Nucleus accumbens (tissue), 56 donors: ENCODE measurements at regions not wholly inside any gene's neighbourhood (a gene's known extent, or its start where the extent isn't known, plus 50 kb on each side); places are given as distances from the start of the nearest gene placed in this dataset.

Source experiments
- DNase-seq, 56 donors: peaks; one replicate each; lab custom pipeline; 2025; lab: John Stamatoyannopoulos, UW

DNA sequence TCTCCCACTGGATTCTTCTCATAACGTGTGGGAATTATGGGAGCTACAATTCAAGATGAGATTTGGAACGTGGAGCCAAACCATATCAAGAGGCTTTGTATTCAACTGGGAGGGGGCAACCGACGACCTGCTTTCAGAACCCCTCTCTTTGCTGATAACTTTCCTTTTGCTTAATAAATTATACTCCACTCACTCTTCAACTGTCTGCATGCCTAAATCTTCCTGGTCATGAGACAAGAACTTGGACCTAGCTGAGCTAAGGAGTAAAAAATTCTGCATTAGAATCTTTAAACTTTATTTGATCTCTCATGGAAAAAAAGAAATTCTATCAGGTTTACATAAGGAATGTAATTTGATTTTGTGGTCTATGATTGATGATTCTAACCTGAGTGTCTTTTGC is 86.7 kb upstream of the CYYR1 start:
- no peak for DNase-seq

GRCh38 chr21:26659182-26659581 is 86.1 kb upstream of the CYYR1 start:
- no peak for DNase-seq

DNA sequence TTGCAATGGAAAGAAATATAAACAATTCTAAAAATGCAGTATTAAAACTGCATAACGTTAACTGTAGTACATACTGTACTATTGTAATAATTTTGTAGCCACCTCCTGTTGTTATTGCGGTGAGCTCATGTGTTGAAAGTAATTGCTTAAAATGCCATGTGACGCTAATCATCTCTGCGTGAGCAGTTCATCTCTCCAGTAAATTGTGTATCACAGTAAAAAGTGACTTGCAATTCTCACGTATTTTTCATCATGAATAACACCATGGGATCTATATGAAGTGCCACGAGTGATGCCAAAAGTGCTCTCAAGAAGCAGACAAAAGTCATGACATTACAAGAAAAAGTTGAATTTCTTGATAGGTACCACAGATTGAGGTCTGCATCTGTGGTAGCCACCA is 82.4 kb upstream of the CYYR1 start:
- no peak for DNase-seq

DNA sequence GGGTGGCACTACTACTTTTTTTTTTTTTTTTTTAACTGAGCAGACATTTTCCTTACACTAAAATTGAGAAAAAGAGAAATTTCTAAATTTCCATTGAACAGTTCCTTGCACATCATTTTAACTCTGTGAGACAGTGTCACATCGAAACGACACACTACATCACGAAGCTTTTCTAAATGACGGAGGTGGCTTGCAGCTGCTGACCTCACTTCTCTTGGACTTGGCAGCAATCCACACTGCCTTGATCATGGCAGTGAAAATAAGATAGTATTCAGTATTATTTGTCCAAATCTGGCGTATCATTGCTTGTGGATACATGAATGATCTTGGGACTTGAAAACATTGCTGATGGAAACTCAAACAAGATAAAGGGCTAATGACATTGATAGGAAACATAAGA is 80.3 kb upstream of the CYYR1 start:
- no peak for DNase-seq

- DNase-seq: no peak
These were observed 79.8 kb upstream of the CYYR1 start for GRCh38 chr21:26652854-26653253.

DNA sequence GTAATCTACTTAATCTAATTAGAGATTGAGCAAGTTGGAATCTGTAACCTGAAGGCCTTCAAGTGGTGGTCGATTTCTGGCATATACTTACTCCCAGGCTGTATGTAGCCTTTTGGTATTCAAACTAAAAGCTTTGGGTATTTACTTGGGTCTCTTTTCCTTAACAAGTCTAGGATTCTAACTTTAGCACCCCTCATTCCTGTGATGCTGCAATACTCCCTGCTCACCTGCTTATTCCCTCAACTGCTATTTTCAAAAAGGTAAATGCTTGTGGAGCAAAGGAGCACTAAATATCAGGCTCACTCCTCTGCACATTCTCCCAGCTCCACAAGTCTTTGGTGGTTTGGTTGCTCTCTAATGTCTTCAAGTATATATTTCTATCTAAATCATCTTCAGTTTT is 68.0 kb upstream of the CYYR1 start:
- no peak for DNase-seq

- no peak for DNase-seq
These were observed 64.2 kb upstream of the CYYR1 start for GRCh38 chr21:26637201-26637745.

GRCh38 chr21:26635681-26636080 is 62.6 kb upstream of the CYYR1 start:
- no peak for DNase-seq

- no peak for DNase-seq
These were observed 59.6 kb upstream of the CYYR1 start for GRCh38 chr21:26632691-26633090.

DNA sequence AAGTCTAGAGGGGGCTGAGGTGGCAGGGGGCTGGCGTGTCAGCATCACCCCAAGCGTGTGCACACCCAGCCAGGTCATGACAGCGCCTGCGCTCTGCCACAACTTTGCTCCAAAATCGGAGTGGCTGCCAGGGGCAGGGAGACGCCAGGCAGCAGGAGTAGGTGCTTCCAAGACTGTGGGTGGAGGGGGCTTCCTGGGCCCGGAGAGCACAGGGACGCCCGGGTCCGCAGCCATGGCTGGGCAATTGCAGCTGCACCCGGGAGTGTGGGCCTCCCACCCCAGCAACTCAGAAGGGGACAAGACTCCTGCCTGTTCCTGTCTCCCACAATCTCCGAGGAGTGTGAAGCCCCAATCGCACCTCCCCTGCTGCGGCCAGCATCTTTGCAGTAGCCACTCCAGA is 53.1 kb upstream of the CYYR1 start:
- no peak for DNase-seq

- no peak for DNase-seq
These were observed 52.0 kb upstream of the CYYR1 start for GRCh38 chr21:26624983-26625519.
